ENCODE measurements at regions not wholly inside any gene's neighbourhood (a gene's known extent, or its start where the extent isn't known, plus 50 kb on each side); places are given as distances from the start of the nearest gene placed in this dataset.

DNA sequence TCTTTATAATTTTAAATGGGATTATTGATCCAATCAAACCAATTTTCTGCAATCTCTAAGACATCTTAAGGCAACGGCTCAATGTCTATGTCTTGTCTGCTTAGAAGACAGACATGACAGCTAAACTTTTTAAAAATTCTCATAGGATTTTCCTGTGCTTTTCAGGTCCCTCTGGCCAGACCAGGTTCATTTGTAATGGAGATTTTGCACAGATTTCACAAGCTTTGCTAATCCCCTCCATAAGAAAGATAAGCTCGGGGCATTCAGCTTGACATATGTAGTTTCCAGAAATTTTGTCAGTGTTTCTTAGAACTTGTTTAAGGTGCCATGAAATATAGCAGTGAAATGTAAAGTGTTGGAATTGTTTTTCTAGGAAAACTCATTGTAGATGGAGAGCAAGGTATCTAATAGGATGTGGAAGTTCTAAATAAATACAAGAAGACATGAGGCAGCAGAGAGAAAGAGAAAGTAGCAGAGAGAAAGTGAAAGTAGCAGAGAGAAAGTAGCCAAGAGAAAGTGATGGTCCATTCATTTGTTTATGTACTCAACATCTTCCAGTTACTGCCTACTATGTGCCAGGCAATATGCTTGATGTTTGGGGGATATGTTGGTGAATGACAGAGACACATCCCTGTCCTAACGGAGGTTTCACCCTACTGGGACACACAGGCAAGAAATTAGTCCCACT is 219.1 kb upstream of the ARHGAP42 start:
- no peaks in the 10 kb centered on the region for H3K36me3 ChIP-seq (ENCODE audit: insufficient read depth in 1 of 2, low read depth in 1 of 2)
- 63 to 70% (median 68%) methylated on average over 3 of the region's 3 CpGs for WGBS, 3 donors
- no peak for DNase-seq
- H3K4me3 ChIP-seq, result no peak overlapping the region
- TF ChIP-seq, protein P1, sequence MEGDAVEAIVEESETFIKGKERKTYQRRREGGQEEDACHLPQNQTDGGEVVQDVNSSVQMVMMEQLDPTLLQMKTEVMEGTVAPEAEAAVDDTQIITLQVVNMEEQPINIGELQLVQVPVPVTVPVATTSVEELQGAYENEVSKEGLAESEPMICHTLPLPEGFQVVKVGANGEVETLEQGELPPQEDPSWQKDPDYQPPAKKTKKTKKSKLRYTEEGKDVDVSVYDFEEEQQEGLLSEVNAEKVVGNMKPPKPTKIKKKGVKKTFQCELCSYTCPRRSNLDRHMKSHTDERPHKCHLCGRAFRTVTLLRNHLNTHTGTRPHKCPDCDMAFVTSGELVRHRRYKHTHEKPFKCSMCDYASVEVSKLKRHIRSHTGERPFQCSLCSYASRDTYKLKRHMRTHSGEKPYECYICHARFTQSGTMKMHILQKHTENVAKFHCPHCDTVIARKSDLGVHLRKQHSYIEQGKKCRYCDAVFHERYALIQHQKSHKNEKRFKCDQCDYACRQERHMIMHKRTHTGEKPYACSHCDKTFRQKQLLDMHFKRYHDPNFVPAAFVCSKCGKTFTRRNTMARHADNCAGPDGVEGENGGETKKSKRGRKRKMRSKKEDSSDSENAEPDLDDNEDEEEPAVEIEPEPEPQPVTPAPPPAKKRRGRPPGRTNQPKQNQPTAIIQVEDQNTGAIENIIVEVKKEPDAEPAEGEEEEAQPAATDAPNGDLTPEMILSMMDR (IDR thresholded peaks at IDR 0.05), result no peak
- H3K27me3 ChIP-seq (ENCODE audit: insufficient read depth in 3 of 3, low read length in 2 of 3), result no peaks in the 10 kb centered on the region
- no peaks in the 10 kb centered on the region for H3K9me3 ChIP-seq
- no peak for ATAC-seq
- intact Hi-C loops (cut with DNase I), result no loop called here
- H3K4me1 ChIP-seq, result no peaks in the 10 kb centered on the region
- H3K27ac ChIP-seq, result no peak overlapping the region

DNA sequence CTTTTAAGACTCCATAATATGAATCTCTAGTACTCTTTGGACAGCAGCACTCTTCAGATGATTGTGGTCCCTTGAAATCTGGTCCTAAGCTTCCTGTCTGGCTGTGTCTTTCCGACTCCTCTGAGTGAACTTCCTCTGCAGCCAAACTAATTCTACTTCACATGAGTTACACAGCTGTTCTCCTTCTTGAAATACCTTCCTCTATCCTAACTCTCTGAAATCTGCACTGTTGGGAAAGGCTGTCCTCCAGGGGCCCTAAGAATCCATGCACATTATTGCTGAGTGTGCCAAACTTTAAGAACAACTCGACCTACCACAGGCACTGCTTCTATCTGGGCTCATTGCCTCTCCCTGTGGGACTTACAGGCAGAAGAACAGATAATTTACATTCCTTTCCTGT is 217.3 kb upstream of the ARHGAP42 start:
- intact Hi-C loops (cut with DNase I), result no loop called here
- H3K27me3 ChIP-seq (ENCODE audit: insufficient read depth in 3 of 3, low read length in 2 of 3), result no peaks in the 10 kb centered on the region
- no peaks in the 10 kb centered on the region for H3K9me3 ChIP-seq
- ATAC-seq, result no peak
- H3K27ac ChIP-seq, result no peak overlapping the region
- H3K4me1 ChIP-seq, result no peaks in the 10 kb centered on the region
- DNase-seq, result no peak
- TF ChIP-seq, protein P1 (IDR thresholded peaks at IDR 0.05), result no peak
- 6 to 11% (median 8%) methylated on average over 2 of the region's 2 CpGs for WGBS, 3 donors
- no peaks in the 10 kb centered on the region for H3K36me3 ChIP-seq (ENCODE audit: insufficient read depth in 1 of 2, low read depth in 1 of 2)
- no peak overlapping the region for H3K4me3 ChIP-seq

DNA sequence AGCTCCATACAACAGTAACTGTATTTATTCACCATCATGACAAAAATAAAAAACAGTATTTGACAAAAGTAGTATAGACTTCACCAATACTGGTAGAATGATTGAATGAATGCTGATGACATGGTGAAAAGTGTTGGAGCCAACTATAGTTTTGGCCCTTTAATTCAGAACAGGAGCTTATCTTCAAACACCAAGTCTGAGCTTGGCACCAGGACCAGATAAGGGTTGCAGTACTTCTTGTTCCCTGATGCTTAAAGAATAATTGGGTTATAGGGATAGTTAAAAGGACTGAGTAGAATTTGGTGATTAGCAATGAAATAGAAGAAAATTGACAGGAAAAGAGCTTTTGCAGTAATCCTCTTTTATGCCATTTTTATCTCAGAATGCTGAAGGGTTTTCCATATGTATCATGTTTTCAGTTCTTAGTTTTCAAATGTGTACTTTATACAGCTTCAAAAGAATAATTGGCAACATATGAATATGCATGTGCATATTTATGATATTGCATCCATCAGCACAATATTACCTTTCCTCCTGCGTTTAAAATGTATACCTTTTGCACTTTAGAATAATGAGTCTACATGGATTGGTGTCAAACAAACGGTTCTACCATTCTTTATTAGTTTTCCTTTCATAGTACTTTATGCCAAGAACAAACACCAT is 214.2 kb upstream of the ARHGAP42 start:
- TF ChIP-seq, protein P1 (IDR thresholded peaks at IDR 0.05), result no peak
- Histone ChIP-seq H3K36me3 (ENCODE audit: insufficient read depth in 1 of 2, low read depth in 1 of 2) (no peaks in the 10 kb centered on the region), H3K9me3 (no peaks in the 10 kb centered on the region), H3K4me3 (no peak overlapping the region), H3K4me1 (no peaks in the 10 kb centered on the region), H3K27ac (no peak overlapping the region), H3K27me3 (ENCODE audit: insufficient read depth in 3 of 3, low read length in 2 of 3) (no peaks in the 10 kb centered on the region)
- 63 to 72% (median 63%) methylated on average over 2 of the region's 2 CpGs for WGBS, 3 donors
- intact Hi-C loops (cut with DNase I), result no loop called here
- ATAC-seq (no peak), DNase-seq (no peak)

DNA sequence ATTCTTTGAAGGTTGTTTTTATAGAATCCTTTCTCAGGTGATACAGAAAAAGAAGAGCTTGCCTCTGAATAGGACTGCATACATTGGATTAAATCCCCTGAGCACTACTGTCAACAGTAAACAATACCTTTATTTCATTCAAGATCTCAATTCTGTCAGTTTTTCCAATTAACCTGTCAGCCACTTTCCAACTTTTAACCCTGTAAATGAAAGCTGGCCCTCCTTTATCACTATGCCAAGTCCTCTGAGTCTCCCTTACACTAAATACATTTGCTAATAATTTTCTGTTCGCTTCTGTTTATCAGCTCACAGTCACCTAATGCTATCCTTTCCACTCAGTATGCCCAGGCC is 213.7 kb upstream of the ARHGAP42 start:
- 79 to 100% (median 91%) methylated on average over 1 of the region's 1 CpG for WGBS, 3 donors
- intact Hi-C loops (cut with DNase I), result no loop called here
- Histone ChIP-seq H3K36me3 (ENCODE audit: insufficient read depth in 1 of 2, low read depth in 1 of 2) (no peaks in the 10 kb centered on the region), H3K4me1 (no peaks in the 10 kb centered on the region), H3K27me3 (ENCODE audit: insufficient read depth in 3 of 3, low read length in 2 of 3) (no peaks in the 10 kb centered on the region), H3K4me3 (no peak overlapping the region), H3K27ac (no peak overlapping the region), H3K9me3 (no peaks in the 10 kb centered on the region)
- TF ChIP-seq, protein P1 (IDR thresholded peaks at IDR 0.05), result no peak
- DNase-seq (no peak), ATAC-seq (no peak)

DNA sequence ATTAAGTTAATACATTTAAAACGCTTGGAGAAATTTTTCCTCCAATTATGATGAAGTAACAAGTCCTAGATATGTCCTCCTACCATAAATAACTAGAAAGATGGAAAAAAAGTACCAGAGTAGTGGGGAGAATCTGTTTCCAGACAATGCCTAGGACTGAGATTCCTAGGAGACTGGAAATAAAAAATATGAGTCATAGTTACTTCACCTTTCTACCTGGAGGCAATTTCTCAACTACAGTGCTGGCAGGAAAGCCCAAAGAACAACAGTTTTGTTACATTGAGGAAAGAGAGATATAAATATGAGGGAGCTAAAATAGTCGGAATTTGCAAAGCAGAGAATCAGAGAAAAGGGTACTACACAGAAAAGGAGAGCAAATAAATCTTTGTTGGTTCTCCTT is 202.1 kb upstream of the ARHGAP42 start:
- no peak for DNase-seq
- WGBS, 3 donors, result 71 to 84% (median 81%) methylated on average over 2 of the region's 2 CpGs
- H3K4me1 ChIP-seq, result no peaks in the 10 kb centered on the region
- no peak overlapping the region for H3K4me3 ChIP-seq
- no peaks in the 10 kb centered on the region for H3K36me3 ChIP-seq (ENCODE audit: insufficient read depth in 1 of 2, low read depth in 1 of 2)
- no peaks in the 10 kb centered on the region for H3K27me3 ChIP-seq (ENCODE audit: insufficient read depth in 3 of 3, low read length in 2 of 3)
- intact Hi-C loops (cut with DNase I), result no loop called here
- no peaks in the 10 kb centered on the region for H3K9me3 ChIP-seq
- TF ChIP-seq, protein P1 (IDR thresholded peaks at IDR 0.05), result no peak
- H3K27ac ChIP-seq, result no peak overlapping the region
- ATAC-seq, result no peak

Data from psoas muscle (tissue), 7 donors.